HAP-1 (cell line): ENCODE measurements at regions not wholly inside any gene's neighbourhood (a gene's known extent, or its start where the extent isn't known, plus 50 kb on each side); places are given as distances from the start of the nearest gene placed in this dataset.
"Not testable (repeated sequence)": the region's sequence is repeated elsewhere in the genome, so short reads cannot be mapped to it uniquely, and the experiment has no call there.

Experiments
- DNase-seq, 2 experiments: peaks; one replicate each; pipeline ENCODE4 v3.0.0-alpha.2; 2016 to 2020; ENCODE audit warnings: low spot score in 2 of 2
- H3K27me3 ChIP-seq: fragments of 250-450 bp; sonication (Bioruptor Pico); 2 replicates; pipeline ENCODE4 v1.5.1; 2020; ENCODE audit warnings: low read depth, mild to moderate bottlenecking, moderate library complexity
- H3K36me3 ChIP-seq: fragments of 250-450 bp; sonication (Bioruptor Pico); replicated peaks from 2 replicates; pipeline ENCODE4 v1.5.1; 2020; ENCODE audit warnings: mild to moderate bottlenecking
- H3K4me1 ChIP-seq: fragments of 250-450 bp; sonication (Bioruptor Pico); 2 replicates; pipeline ENCODE4 v1.5.1; 2020; ENCODE audit warnings: mild to moderate bottlenecking
- H3K4me3 ChIP-seq: fragments of 250-450 bp; sonication (Bioruptor Pico); 2 replicates; pipeline ENCODE4 v1.5.1; 2020; ENCODE audit warnings: mild to moderate bottlenecking, moderate library complexity
- H3K9me3 ChIP-seq: fragments of 250-450 bp; sonication (Bioruptor Pico); 2 replicates; pipeline ENCODE4 v1.5.1; 2020; ENCODE audit warnings: mild to moderate bottlenecking, moderate library complexity
- in situ Hi-C: fragments of 300-500 bp; cut with MboI; formaldehyde crosslinking; loops from 3 replicates; pipeline ENCODE4 v1.14.3; 2020; ENCODE audit warnings: low sequenced_read_pairs, inconsistent platforms, mixed read lengths

- no peaks in the 10 kb centered on the region for H3K9me3 ChIP-seq
- H3K27me3 ChIP-seq: no peaks in the 10 kb centered on the region
- no peak for DNase-seq
- H3K36me3 ChIP-seq: no peaks in the 10 kb centered on the region
- H3K4me3 ChIP-seq: no peak overlapping the region
- in situ Hi-C loops: no loop called here
- H3K4me1 ChIP-seq: no peaks in the 10 kb centered on the region
These were observed 84.7 kb upstream of the GPR141 start for GRCh38 chr7:37598824-37599223.

- Histone ChIP-seq H3K4me1 (no peaks in the 10 kb centered on the region), H3K27me3 (no peaks in the 10 kb centered on the region), H3K36me3 (no peaks in the 10 kb centered on the region), H3K4me3 (no peak overlapping the region), H3K9me3 (no peaks in the 10 kb centered on the region)
- no peak for DNase-seq
- in situ Hi-C loops: no loop called here
These were observed 82.2 kb upstream of the GPR141 start for GRCh38 chr7:37601321-37601720.

GRCh38 chr7:37604078-37604477 is 79.5 kb upstream of the GPR141 start:
- Histone ChIP-seq H3K9me3 (no peaks in the 10 kb centered on the region), H3K36me3 (no peaks in the 10 kb centered on the region), H3K4me1 (no peaks in the 10 kb centered on the region), H3K4me3 (no peak overlapping the region), H3K27me3 (no peaks in the 10 kb centered on the region)
- no peak for DNase-seq
- in situ Hi-C loops: no loop called here

GRCh38 chr7:37617406-37617805 is 66.2 kb upstream of the GPR141 start:
- in situ Hi-C loops, H3K9me3 ChIP-seq, DNase-seq, H3K4me1 ChIP-seq, H3K27me3 ChIP-seq, H3K4me3 ChIP-seq, H3K36me3 ChIP-seq: not testable (repeated sequence)

- Histone ChIP-seq H3K27me3 (no peaks in the 10 kb centered on the region), H3K36me3 (no peaks in the 10 kb centered on the region), H3K4me1 (no peaks in the 10 kb centered on the region), H3K4me3 (no peak overlapping the region), H3K9me3 (no peaks in the 10 kb centered on the region; the same call in 1 of the 2 replicates)
- DNase-seq: no peak
- in situ Hi-C loops: no loop called here
These were observed 50.5 kb upstream of the GPR141 start for GRCh38 chr7:37633048-37633447.
